ENCODE measurements at regions not wholly inside any gene's neighbourhood (a gene's known extent, or its start where the extent isn't known, plus 50 kb on each side); places are given as distances from the start of the nearest gene placed in this dataset.

GRCh38 chr13:33575378-33575777 lies 242.6 kb upstream of the RFC3 start:
- TF ChIP-seq SIN3A (IDR thresholded peaks at IDR 0.05; ENCODE audit: borderline replicate concordance, insufficient read depth, low read depth, low read length) (no peak), CTCF (IDR thresholded peaks at IDR 0.05) (no peak)

Data from Panc1 (cell line).